ENCODE measurements at regions not wholly inside any gene's neighbourhood (a gene's known extent, or its start where the extent isn't known, plus 50 kb on each side); places are given as distances from the start of the nearest gene placed in this dataset.

DNA sequence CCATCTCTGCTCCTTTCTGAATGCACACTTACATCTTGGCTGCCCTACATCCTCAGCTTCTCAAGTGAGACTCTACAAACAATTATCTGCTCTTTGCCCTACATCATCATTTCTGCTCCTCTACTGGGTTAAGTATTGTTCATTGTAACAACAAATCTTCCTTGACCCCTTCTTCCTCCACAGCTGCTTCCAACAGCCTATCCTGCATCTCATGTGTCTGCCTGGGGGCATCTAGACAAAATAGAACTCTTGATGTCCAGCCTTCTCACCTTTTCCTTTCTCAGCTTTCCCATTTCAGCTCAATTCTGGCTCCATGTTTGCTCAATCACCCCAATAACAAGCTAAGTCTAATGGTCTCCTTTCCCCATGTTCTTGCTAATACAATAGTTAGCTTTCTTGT, 509.8 kb downstream of the DIRAS2 start:
- TF ChIP-seq, protein P1, sequence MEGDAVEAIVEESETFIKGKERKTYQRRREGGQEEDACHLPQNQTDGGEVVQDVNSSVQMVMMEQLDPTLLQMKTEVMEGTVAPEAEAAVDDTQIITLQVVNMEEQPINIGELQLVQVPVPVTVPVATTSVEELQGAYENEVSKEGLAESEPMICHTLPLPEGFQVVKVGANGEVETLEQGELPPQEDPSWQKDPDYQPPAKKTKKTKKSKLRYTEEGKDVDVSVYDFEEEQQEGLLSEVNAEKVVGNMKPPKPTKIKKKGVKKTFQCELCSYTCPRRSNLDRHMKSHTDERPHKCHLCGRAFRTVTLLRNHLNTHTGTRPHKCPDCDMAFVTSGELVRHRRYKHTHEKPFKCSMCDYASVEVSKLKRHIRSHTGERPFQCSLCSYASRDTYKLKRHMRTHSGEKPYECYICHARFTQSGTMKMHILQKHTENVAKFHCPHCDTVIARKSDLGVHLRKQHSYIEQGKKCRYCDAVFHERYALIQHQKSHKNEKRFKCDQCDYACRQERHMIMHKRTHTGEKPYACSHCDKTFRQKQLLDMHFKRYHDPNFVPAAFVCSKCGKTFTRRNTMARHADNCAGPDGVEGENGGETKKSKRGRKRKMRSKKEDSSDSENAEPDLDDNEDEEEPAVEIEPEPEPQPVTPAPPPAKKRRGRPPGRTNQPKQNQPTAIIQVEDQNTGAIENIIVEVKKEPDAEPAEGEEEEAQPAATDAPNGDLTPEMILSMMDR (IDR thresholded peaks at IDR 0.05; ENCODE audit: low read length): no peak
- no peak for TF ChIP-seq EZH2 (optimal IDR thresholded peaks at IDR 0.05; ENCODE audit: low read depth, low read length)
- no peak for TF ChIP-seq EZH2phosphoT487 (IDR thresholded peaks at IDR 0.05; ENCODE audit: low read length)
- Histone ChIP-seq H3K4me2 (ENCODE audit: low read depth, low read length) (no peak overlapping the region), H3F3A (ENCODE audit: insufficient read depth, low read length) (no peaks in the 10 kb centered on the region), H3K27me3 (replicated peaks; ENCODE audit: insufficient read depth, low read length) (no peaks in the 10 kb centered on the region), H2AFZ (ENCODE audit: low read length) (no peak overlapping the region), H4K20me1 (ENCODE audit: insufficient read depth, low read length) (no peaks in the 10 kb centered on the region), H3K9ac (ENCODE audit: low read length) (no peak overlapping the region), H3K4me1 (ENCODE audit: low read length) (no peaks in the 10 kb centered on the region), H3K9me2 (replicated peaks; ENCODE audit: insufficient read depth, low read length) (no peaks in the 10 kb centered on the region), H3K79me2 (ENCODE audit: low read length) (no peaks in the 10 kb centered on the region), H3K27ac (ENCODE audit: low read length) (no peak overlapping the region), H3K4me3 (ENCODE audit: low read length) (no peak overlapping the region), H3K9me3 (replicated peaks; ENCODE audit: insufficient read depth, low read length) (no peaks in the 10 kb centered on the region), H3K36me3 (replicated peaks; ENCODE audit: insufficient read depth, low read length) (no peaks in the 10 kb centered on the region)
- no peak for DNase-seq

- no peak overlapping the region for H3K9ac ChIP-seq (ENCODE audit: low read length)
- H3K79me2 ChIP-seq (ENCODE audit: low read length): no peaks in the 10 kb centered on the region
- H3K36me3 ChIP-seq (replicated peaks; ENCODE audit: insufficient read depth, low read length): no peaks in the 10 kb centered on the region
- peak; percentile 27 for DNase-seq
- H3K4me3 ChIP-seq (ENCODE audit: low read length): no peak overlapping the region
- H3K4me2 ChIP-seq (ENCODE audit: low read depth, low read length): no peak overlapping the region
- H3K4me1 ChIP-seq (ENCODE audit: low read length): no peaks in the 10 kb centered on the region
- no peaks in the 10 kb centered on the region for H4K20me1 ChIP-seq (ENCODE audit: insufficient read depth, low read length)
- no peak overlapping the region for H3K27ac ChIP-seq (ENCODE audit: low read length)
- no peaks in the 10 kb centered on the region for H3K9me2 ChIP-seq (replicated peaks; ENCODE audit: insufficient read depth, low read length)
- no peaks in the 10 kb centered on the region for H3F3A ChIP-seq (ENCODE audit: insufficient read depth, low read length)
- no peaks in the 10 kb centered on the region for H3K9me3 ChIP-seq (replicated peaks; ENCODE audit: insufficient read depth, low read length)
- no peak overlapping the region for H2AFZ ChIP-seq (ENCODE audit: low read length)
- H3K27me3 ChIP-seq (replicated peaks; ENCODE audit: insufficient read depth, low read length): no peaks in the 10 kb centered on the region
- TF ChIP-seq, protein P1 (IDR thresholded peaks at IDR 0.05; ENCODE audit: low read length): no peak
- TF ChIP-seq EZH2phosphoT487 (IDR thresholded peaks at IDR 0.05; ENCODE audit: low read length) (no peak), EZH2 (optimal IDR thresholded peaks at IDR 0.05; ENCODE audit: low read depth, low read length) (no peak)
Observed at GRCh38 chr9:90137801-90138200, 504.8 kb downstream of the DIRAS2 start.

GRCh38 chr9:90140131-90140818, 502.3 kb downstream of the DIRAS2 start:
- no peak for TF ChIP-seq EZH2phosphoT487 (IDR thresholded peaks at IDR 0.05; ENCODE audit: low read length)
- no peak for TF ChIP-seq EZH2 (optimal IDR thresholded peaks at IDR 0.05; ENCODE audit: low read depth, low read length)
- TF ChIP-seq, protein P1 (IDR thresholded peaks at IDR 0.05; ENCODE audit: low read length): no peak
- Histone ChIP-seq H3K9me2 (replicated peaks; ENCODE audit: insufficient read depth, low read length) (no peaks in the 10 kb centered on the region), H3K9me3 (replicated peaks; ENCODE audit: insufficient read depth, low read length) (no peaks in the 10 kb centered on the region), H3K9ac (ENCODE audit: low read length) (no peak overlapping the region), H4K20me1 (ENCODE audit: insufficient read depth, low read length) (no peaks in the 10 kb centered on the region), H3K4me2 (ENCODE audit: low read depth, low read length) (no peak overlapping the region), H3F3A (ENCODE audit: insufficient read depth, low read length) (no peaks in the 10 kb centered on the region), H3K27ac (ENCODE audit: low read length) (no peak overlapping the region), H3K4me1 (ENCODE audit: low read length) (no peaks in the 10 kb centered on the region), H3K79me2 (ENCODE audit: low read length) (no peaks in the 10 kb centered on the region), H3K27me3 (replicated peaks; ENCODE audit: insufficient read depth, low read length) (no peaks in the 10 kb centered on the region), H2AFZ (ENCODE audit: low read length) (no peak overlapping the region), H3K4me3 (ENCODE audit: low read length) (no peak overlapping the region), H3K36me3 (replicated peaks; ENCODE audit: insufficient read depth, low read length) (no peaks in the 10 kb centered on the region)
- no peak for DNase-seq
